ENCODE measurements at regions not wholly inside any gene's neighbourhood (a gene's known extent, or its start where the extent isn't known, plus 50 kb on each side); places are given as distances from the start of the nearest gene placed in this dataset.

GRCh38 chr11:94717667-94718066 is 50.5 kb upstream of the AMOTL1 start:
- no peaks in the 10 kb centered on the region for H3K36me3 ChIP-seq (ENCODE audit: control insufficient read depth in 4 of 4, insufficient read depth in 3 of 4, low read depth in 1 of 4, low read length in 3 of 4)
- no peak for TF ChIP-seq ATF3 (IDR thresholded peaks at IDR 0.05)
- TF ChIP-seq GABPA (IDR thresholded peaks at IDR 0.05 in 1 of 2, conservative IDR thresholded peaks at IDR 0.05 in 1 of 2) = no peak
- TF ChIP-seq YY1 (IDR thresholded peaks at IDR 0.05) = no peak
- no peak for TF ChIP-seq EGR1 (IDR thresholded peaks at IDR 0.05; ENCODE audit: low read depth in 2 of 2)
- no peak for TF ChIP-seq MAX (IDR thresholded peaks at IDR 0.05)
- TF ChIP-seq CTCF (IDR thresholded peaks at IDR 0.05; ENCODE audit: low read depth, low read length, missing input control) = no peak
- no peak for TF ChIP-seq RXRA (IDR thresholded peaks at IDR 0.05)
- no peak for TF ChIP-seq JUND (IDR thresholded peaks at IDR 0.05)
- TF ChIP-seq REST (IDR thresholded peaks at IDR 0.05) = no peak
- no peak for TF ChIP-seq ZBTB33 (IDR thresholded peaks at IDR 0.05)
- no peak overlapping the region for H3K9ac ChIP-seq (ENCODE audit: low read depth in 1 of 2, low read length in 2 of 2)
- no peak overlapping the region for H3K27ac ChIP-seq (ENCODE audit: low read depth in 1 of 2, low read length in 2 of 2)
- H3K9me3 ChIP-seq (ENCODE audit: control insufficient read depth in 4 of 4, low read length in 3 of 4) = no peaks in the 10 kb centered on the region
- H3K27me3 ChIP-seq (ENCODE audit: control insufficient read depth in 4 of 4, insufficient read depth in 4 of 4, low read length in 3 of 4) = no peaks in the 10 kb centered on the region
- no peaks in the 10 kb centered on the region for H3K4me1 ChIP-seq (ENCODE audit: control insufficient read depth in 4 of 4, insufficient read depth in 4 of 4, low read length in 3 of 4)
- H3K4me3 ChIP-seq (ENCODE audit: low read depth in 1 of 3, low read length in 3 of 3) = no peak overlapping the region
- no peak for DNase-seq (ENCODE audit: low spot score)
